HG03571 (cell line): ENCODE measurements at regions not wholly inside any gene's neighbourhood (a gene's known extent, or its start where the extent isn't known, plus 50 kb on each side); places are given as distances from the start of the nearest gene placed in this dataset.

Source experiments
- ATAC-seq: cut with Tn5 transposase; IDR thresholded peaks from one replicate; pipeline ENCODE4 v1.9.1; 2021; ENCODE audit not compliant: unreplicated experiment

- no peak for ATAC-seq
Measured at GRCh38 chr5:163619951-163620350, 114.5 kb downstream of the MAT2B start.

GRCh38 chr5:163622799-163623198, 117.4 kb downstream of the MAT2B start:
- ATAC-seq = no peak

- no peak for ATAC-seq
Measured at GRCh38 chr5:163623524-163623923, 118.1 kb downstream of the MAT2B start.

GRCh38 chr5:163623986-163624385, 118.6 kb downstream of the MAT2B start:
- no peak for ATAC-seq

GRCh38 chr5:163624431-163624830, 119.0 kb downstream of the MAT2B start:
- no peak for ATAC-seq

- ATAC-seq = no peak
Measured at GRCh38 chr5:163626904-163627434, 121.5 kb downstream of the MAT2B start.

- no peak for ATAC-seq
Measured at GRCh38 chr5:163631856-163632255, 126.4 kb downstream of the MAT2B start.

GRCh38 chr5:163633926-163634460, 128.6 kb downstream of the MAT2B start:
- ATAC-seq = no peak

GRCh38 chr5:163635631-163636030, 130.2 kb downstream of the MAT2B start:
- no peak for ATAC-seq

GRCh38 chr5:163642904-163643303, 137.5 kb downstream of the MAT2B start:
- no peak for ATAC-seq

GRCh38 chr5:163645421-163646416, 140.3 kb downstream of the MAT2B start:
- no peak for ATAC-seq

GRCh38 chr5:163649514-163649913, 144.1 kb downstream of the MAT2B start:
- ATAC-seq = no peak

- no peak for ATAC-seq
Measured at GRCh38 chr5:163653526-163653925, 148.1 kb downstream of the MAT2B start.

GRCh38 chr5:163658702-163659567, 153.5 kb downstream of the MAT2B start:
- no peak for ATAC-seq

- no peak for ATAC-seq
Measured at GRCh38 chr5:163659568-163659902, 154.1 kb downstream of the MAT2B start.

GRCh38 chr5:163660486-163660885, 155.1 kb downstream of the MAT2B start:
- no peak for ATAC-seq

GRCh38 chr5:163661360-163661759, 155.9 kb downstream of the MAT2B start:
- no peak for ATAC-seq

GRCh38 chr5:163670036-163670435, 164.6 kb downstream of the MAT2B start:
- no peak for ATAC-seq

- no peak for ATAC-seq
Measured at GRCh38 chr5:163677092-163677491, 171.7 kb downstream of the MAT2B start.

GRCh38 chr5:163682234-163682633, 176.8 kb downstream of the MAT2B start:
- ATAC-seq = no peak

GRCh38 chr5:163687414-163687813, 182.0 kb downstream of the MAT2B start:
- no peak for ATAC-seq
